ENCODE measurements at regions not wholly inside any gene's neighbourhood (a gene's known extent, or its start where the extent isn't known, plus 50 kb on each side); places are given as distances from the start of the nearest gene placed in this dataset.
"Not testable (repeated sequence)": the region's sequence is repeated elsewhere in the genome, so short reads cannot be mapped to it uniquely, and the experiment has no call there.

- DNase-seq (ENCODE audit: low read depth in 2 of 2) = no peak
Measured at GRCh38 chr6:71592643-71593042, 293.7 kb upstream of the RIMS1 start.

- no peak for DNase-seq (ENCODE audit: low read depth in 2 of 2)
Measured at GRCh38 chr6:71599359-71599758, 287.0 kb upstream of the RIMS1 start.

GRCh38 chr6:71602385-71603007, 283.9 kb upstream of the RIMS1 start:
- no peak for DNase-seq (ENCODE audit: low read depth in 2 of 2)

DNA sequence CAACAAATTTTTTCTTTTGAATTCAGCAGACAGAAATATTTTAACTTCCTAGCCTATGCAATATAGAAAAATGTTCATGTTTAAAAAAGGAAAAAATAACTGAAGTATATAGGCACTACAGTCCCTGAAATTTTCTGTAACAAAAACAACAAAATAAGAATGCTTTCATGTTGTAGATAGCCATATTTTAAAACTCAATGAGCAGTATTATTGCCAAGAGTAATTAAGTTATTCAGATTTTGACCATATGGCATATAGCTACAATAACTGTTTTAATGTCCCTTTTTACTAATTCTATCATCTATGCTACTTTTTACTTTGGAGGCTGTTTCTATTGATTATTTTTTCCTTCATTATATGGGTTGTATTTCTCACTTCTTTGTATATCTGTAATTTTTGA, 283.3 kb upstream of the RIMS1 start:
- no peak for DNase-seq (ENCODE audit: low read depth in 2 of 2)

DNA sequence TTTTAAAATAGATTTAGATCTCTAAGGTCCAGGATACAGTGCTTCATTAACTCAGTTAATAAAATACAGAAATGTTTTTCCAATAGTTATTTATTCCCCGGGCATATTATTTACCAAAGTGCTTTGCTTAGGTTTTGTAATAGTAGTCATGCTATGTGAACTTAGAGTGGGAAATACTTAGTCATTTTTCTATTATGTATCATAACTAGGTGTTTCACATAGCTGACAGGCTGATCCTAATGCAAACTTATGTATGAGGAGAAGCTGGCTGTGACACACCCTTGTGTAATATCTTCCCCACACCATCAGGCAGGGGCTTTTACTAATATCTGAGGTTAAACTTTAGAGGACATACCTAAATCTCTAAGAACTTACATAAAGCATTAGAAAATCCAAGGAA, 277.7 kb upstream of the RIMS1 start:
- no peak for DNase-seq (ENCODE audit: low read depth in 2 of 2)

- no peak for DNase-seq (ENCODE audit: low read depth in 2 of 2)
Measured at GRCh38 chr6:71619836-71620235, 266.5 kb upstream of the RIMS1 start.

- no peak for DNase-seq (ENCODE audit: low read depth in 2 of 2)
Measured at GRCh38 chr6:71621918-71622519, 264.3 kb upstream of the RIMS1 start.

- DNase-seq (ENCODE audit: low read depth in 2 of 2) = no peak
Measured at GRCh38 chr6:71642120-71642519, 244.2 kb upstream of the RIMS1 start.

DNA sequence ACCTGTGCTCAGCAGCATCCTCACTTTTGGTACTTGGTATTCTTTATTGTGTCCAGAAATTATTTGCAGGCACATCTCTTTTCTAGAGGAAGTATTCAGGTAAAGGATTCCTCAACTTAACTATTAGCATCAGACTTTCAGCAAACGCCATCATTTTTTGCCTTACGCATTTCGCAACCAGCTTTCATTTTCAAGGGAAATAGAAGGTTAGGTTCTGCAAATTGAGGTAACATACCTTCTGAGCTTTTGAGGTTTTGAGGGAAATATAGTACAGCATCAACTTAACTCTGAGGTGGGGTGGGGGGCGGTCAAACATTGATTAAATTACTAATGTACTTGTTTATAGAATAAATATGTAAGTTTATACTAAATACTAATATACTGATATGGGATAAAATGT, 243.6 kb upstream of the RIMS1 start:
- no peak for DNase-seq (ENCODE audit: low read depth in 2 of 2)

DNA sequence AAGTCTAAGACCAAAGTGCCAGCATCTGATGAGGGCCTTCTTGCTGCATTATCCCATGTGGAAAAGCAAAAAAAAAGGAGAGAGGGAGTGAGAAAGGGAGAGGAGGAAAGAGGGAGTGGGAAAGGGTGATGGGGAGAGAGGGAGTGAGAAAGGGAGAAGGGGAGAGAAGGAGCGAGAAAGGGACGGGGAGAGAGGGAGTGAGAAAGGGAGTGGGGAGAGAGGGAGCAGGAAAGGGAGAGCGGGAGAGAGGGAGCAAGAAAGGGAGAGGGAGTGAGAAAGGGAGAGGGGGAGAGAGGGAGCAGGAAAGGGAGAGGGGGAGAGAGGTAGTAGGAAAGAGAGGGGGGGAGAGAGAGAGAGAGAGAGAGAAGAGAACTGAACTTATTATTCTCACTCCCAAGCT, 241.1 kb upstream of the RIMS1 start:
- no peak for DNase-seq (ENCODE audit: low read depth in 2 of 2)

DNA sequence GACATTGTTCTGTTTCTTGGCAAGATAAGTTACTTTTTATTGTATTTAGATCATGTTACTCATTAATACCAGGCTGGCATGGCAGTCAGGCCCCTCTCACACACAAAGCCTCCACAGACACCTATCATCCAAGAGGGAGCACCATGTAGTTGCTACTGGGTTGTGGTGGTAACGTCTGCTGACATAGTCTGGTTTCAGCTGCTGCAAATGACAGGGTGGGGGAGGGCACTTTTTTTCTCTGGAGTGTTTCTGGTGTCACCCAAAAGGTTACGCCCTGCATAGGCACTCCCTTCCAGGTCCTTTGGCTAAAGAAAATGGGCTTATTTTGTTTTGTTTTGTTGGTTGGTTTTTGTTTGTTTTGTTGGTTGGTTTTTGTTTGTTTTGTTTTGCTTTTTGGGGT, 236.4 kb upstream of the RIMS1 start:
- DNase-seq (ENCODE audit: low read depth in 2 of 2) = no peak

DNA sequence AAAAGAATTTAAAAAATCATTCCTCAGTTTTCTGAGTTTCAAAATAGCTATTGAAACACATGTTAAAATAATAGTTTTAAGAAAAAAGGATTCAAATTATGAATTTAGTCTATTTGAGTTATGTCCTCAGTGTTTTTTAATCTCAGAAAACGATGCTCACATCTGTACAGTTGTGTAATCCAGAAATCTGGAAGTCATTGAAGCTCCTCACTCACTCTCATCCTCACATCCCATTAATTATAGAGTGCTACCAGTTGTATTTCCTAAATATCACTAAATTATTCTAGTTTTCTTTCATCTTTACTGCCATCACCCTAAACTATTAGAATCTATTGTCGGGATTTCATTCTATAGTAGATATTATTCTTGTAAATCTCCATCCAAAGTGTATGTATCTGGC, 234.7 kb upstream of the RIMS1 start:
- DNase-seq (ENCODE audit: low read depth in 2 of 2) = no peak

GRCh38 chr6:71656121-71656520, 230.2 kb upstream of the RIMS1 start:
- DNase-seq (ENCODE audit: low read depth in 2 of 2) = no peak

DNA sequence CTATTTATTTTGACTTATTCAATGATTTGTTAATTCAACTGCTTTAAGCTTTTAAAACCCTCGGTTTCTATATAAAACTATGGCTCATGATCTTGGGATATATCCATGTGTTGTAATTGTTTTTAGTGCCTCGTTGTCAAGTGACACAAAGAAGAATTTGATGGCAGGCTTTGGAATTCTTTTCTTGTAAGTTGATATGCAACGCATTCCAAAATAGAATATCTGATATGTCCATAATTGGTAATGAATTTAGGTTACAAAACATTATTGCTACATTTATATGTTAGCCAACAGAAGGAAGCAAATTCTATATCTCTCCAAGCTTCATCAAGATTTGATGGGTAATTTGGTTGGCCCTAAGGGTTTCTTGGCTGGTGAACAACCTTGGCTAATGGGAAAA, 220.4 kb upstream of the RIMS1 start:
- no peak for DNase-seq (ENCODE audit: low read depth in 2 of 2)

DNA sequence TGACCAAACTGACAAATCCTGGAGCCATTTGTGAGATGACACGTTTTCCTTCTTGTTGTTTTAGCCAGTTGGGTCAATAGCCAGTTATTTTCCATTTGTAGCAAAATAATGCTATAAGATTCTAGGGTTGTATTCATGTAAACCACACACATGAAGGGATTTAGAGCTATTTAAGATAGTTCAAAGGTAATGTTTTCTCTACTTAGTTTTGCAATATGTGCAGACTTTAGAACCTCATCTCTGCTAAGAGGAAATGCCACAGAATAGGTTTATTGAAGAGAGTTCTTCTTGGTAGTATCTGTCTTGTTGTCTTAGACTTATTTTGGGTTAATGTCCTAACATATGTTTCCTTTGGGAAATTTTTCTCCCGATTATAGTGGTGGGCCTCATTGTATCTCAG, 213.5 kb upstream of the RIMS1 start:
- no peak for DNase-seq (ENCODE audit: low read depth in 2 of 2)

- DNase-seq (ENCODE audit: low read depth in 2 of 2) = no peak
Measured at GRCh38 chr6:71675386-71675785, 211.0 kb upstream of the RIMS1 start.

DNA sequence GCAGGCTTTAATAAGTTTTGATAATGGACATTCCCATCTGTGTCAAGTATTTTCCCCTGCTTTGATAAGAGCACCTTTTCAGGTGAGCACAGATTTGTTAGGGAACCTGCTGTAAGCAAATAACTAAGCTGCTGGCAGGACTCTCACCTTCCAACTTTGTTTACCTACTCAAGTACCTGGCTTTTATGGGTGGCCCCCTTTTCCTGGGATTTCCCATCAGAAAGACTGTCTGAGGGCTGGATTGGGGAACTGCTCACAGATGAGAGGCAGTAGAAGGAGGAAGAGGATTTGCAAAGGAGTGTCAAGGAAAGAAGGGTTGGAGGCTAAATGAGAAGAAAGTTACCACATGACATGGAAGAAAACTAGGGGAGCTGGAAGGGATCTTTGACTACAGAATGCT, 210.1 kb upstream of the RIMS1 start:
- DNase-seq (ENCODE audit: low read depth in 2 of 2) = no peak

- DNase-seq (ENCODE audit: low read depth in 2 of 2) = no peak
Measured at GRCh38 chr6:71678091-71678490, 208.3 kb upstream of the RIMS1 start.

- DNase-seq (ENCODE audit: low read depth in 2 of 2) = no peak
Measured at GRCh38 chr6:71681234-71681867, 205.0 kb upstream of the RIMS1 start.

GRCh38 chr6:71686021-71686677, 200.2 kb upstream of the RIMS1 start:
- not testable (repeated sequence) for DNase-seq (ENCODE audit: low read depth in 2 of 2)

DNA sequence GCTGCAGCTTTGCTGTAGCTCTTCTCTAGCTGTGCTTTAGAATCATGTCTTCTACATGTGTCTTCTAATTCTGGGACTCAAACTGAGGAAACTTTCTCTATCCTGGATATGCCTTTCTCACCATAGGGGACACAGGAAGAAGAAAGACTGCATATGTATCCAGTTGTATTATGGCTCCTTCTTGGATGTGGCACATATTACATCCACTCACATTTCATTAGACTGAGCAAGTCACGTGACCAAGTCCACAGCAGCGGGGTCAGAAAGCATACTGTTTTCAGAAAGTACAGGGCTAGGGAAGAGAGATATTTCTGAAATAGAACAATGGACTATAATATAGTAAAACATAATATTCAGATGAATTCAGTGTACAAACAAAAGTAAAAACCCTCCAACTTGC, 187.6 kb upstream of the RIMS1 start:
- no peak for DNase-seq (ENCODE audit: low read depth in 2 of 2)

DNA sequence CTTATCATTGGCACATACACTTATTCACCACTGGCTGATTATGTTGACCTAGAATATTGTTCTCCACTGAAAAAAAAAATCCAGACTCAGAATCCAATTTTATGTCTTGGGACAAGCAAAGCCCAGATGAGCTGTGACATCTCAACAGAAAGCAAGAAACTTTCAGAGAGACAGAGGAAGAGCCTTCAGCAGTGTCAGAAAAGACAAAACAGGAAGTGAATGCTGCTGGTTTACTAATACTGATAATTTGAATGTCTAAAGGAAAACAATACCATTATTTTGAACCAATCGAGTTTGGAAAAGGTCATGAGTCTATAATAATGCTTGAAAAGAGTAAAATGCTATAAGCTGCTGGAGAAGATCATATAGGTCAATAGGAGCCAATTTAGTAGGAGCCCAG, 179.8 kb upstream of the RIMS1 start:
- DNase-seq (ENCODE audit: low read depth in 2 of 2) = no peak

DNA sequence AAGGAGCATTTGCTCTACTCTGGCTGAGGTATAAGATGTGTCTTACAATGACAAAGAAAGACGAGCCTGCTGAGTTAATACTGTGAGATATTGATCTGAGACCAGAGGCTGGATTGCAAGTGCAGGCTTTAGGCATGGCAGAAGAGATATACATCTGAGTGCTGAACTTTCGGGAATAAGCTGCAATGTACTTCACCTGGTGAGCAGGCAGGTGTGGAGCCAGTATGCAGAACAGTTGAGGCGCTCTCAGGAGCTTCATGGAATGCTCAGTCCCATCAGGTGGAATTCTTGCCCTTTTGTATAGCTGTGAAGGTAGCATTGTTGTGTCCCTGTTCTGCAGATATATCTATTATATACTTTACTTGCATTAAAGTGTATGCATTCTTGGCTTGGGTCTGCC, 179.3 kb upstream of the RIMS1 start:
- DNase-seq (ENCODE audit: low read depth in 2 of 2) = no peak

All from activated CD4-positive, alpha-beta T cell treated with anti-CD3 and anti-CD28 coated beads for 24 hours (primary cell).